ENCODE measurements at regions not wholly inside any gene's neighbourhood (a gene's known extent, or its start where the extent isn't known, plus 50 kb on each side); places are given as distances from the start of the nearest gene placed in this dataset.

DNA sequence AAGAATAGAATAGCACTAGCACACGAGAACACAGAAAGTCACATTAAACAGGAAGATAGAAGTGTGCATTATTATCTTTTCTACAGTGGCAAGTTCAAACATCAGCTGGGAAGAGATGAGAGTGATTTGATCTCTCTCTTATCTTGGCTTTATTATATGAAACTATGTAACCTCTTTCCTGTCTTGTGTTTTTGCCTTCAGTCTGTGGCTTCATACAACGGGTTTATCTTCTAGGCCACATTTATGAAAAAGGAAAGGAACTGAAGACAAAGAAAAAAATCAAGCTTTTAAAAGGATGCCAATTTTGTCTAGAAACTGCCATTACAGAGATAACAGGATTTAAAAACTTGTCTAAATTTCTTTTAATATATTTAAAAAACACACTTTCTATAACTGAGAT is 983.6 kb downstream of the RPA4 start:
- no peaks in the 10 kb centered on the region for H3K27me3 ChIP-seq
- no peak overlapping the region for H3K27ac ChIP-seq
- H3K4me1 ChIP-seq, result no peaks in the 10 kb centered on the region
- no peak for DNase-seq
- intact Hi-C loops (cut with DNase I), result no loop called here
- H3K9ac ChIP-seq (ENCODE audit: low read depth in 2 of 2, low read length in 2 of 2), result no peak overlapping the region
- no peak overlapping the region for H3K4me3 ChIP-seq
- H3K9me3 ChIP-seq, result no peaks in the 10 kb centered on the region
- H3K36me3 ChIP-seq, result no peaks in the 10 kb centered on the region
- TF ChIP-seq, protein P1, sequence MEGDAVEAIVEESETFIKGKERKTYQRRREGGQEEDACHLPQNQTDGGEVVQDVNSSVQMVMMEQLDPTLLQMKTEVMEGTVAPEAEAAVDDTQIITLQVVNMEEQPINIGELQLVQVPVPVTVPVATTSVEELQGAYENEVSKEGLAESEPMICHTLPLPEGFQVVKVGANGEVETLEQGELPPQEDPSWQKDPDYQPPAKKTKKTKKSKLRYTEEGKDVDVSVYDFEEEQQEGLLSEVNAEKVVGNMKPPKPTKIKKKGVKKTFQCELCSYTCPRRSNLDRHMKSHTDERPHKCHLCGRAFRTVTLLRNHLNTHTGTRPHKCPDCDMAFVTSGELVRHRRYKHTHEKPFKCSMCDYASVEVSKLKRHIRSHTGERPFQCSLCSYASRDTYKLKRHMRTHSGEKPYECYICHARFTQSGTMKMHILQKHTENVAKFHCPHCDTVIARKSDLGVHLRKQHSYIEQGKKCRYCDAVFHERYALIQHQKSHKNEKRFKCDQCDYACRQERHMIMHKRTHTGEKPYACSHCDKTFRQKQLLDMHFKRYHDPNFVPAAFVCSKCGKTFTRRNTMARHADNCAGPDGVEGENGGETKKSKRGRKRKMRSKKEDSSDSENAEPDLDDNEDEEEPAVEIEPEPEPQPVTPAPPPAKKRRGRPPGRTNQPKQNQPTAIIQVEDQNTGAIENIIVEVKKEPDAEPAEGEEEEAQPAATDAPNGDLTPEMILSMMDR (IDR thresholded peaks at IDR 0.05), result no peak

DNA sequence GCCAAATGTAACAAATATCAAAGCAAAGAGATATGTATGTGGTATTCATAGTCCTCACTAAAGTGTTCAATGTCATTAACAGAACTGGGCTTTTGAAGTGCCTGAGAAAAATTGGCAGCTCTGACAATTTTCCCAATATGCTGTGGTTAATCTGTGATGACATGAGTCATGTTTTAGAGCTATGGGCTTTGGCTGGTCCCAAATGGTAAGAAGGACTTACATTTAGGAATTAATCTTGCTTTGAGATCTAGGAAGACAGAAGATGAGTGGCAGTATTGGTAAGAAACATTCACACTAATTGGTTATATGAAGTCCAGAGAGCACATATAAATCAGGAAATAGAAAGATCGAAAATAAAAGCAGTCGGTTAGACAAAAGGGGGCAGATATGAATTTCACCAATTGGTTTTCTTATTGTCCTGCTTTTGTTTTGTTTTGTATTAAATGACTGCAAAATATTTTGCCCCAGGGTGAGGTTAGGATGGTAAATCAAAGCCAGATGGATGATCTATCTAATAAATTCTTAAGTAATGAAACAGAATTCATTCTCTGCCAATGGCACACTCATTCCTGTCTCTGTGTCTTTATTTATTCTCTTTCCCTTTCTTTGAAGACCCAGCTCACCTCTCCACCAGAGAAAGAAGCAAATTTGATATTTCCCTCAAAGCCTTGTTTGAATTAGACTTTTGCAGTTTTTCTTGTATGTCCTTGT is 993.1 kb downstream of the RPA4 start:
- TF ChIP-seq, protein P1 (IDR thresholded peaks at IDR 0.05), result no peak
- Histone ChIP-seq H3K27me3 (no peaks in the 10 kb centered on the region), H3K9me3 (no peaks in the 10 kb centered on the region), H3K4me3 (no peak overlapping the region), H3K27ac (no peak overlapping the region), H3K36me3 (no peaks in the 10 kb centered on the region), H3K9ac (ENCODE audit: low read depth in 2 of 2, low read length in 2 of 2) (no peak overlapping the region), H3K4me1 (no peaks in the 10 kb centered on the region)
- DNase-seq, result no peak
- intact Hi-C loops (cut with DNase I), result no loop called here

DNA sequence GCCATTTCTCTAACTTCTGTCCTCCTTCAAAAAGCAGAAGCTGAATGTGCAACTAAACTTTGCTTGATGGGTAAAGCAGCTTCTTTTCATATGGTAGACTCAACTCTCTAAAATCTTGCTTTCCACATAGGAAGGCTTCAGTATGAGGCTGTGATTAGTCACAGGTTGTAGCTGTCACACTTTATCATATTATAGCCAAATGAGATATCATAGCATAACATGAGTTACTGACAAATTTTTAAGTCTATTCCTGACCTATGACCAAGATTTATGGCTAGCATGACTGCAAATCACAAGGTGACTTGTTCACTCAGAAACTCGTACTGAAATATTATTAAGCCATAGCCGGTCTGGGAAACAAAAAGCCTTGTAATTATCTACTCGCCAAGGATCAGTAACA is 998.6 kb downstream of the RPA4 start:
- intact Hi-C loops (cut with DNase I), result no loop called here
- H3K27me3 ChIP-seq, result no peaks in the 10 kb centered on the region
- no peak for DNase-seq

DNA sequence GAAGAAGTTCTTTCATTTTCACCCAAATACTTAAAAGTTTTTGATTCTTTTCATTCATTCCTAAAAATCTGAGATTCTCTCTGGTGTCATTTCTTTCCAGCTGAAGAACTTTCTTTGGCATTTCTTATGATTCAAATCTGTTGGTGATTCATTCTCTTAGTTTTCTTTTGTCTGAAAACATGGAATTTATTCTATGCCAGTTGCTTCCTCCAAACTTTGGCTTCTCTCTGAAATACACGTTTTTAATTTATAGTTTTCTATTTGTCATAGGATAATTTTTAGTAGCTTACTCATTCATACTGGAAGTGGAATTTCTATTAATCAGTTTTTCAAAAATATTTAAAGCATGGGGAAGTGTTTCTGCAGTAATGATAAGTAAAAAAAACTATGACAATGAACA is 1012.0 kb downstream of the RPA4 start:
- H3K9me3 ChIP-seq, result no peaks in the 10 kb centered on the region
- intact Hi-C loops (cut with DNase I), result no loop called here

More for the DNA sequence above, 998.6 kb downstream of the RPA4 start:
- Histone ChIP-seq H3K9me3 (no peaks in the 10 kb centered on the region), H3K4me1 (no peaks in the 10 kb centered on the region), H3K36me3 (no peaks in the 10 kb centered on the region), H3K27ac (no peak overlapping the region), H3K4me3 (no peak overlapping the region), H3K9ac (ENCODE audit: low read depth in 2 of 2, low read length in 2 of 2) (no peak overlapping the region)
- TF ChIP-seq, protein P1 (IDR thresholded peaks at IDR 0.05), result no peak

DNA sequence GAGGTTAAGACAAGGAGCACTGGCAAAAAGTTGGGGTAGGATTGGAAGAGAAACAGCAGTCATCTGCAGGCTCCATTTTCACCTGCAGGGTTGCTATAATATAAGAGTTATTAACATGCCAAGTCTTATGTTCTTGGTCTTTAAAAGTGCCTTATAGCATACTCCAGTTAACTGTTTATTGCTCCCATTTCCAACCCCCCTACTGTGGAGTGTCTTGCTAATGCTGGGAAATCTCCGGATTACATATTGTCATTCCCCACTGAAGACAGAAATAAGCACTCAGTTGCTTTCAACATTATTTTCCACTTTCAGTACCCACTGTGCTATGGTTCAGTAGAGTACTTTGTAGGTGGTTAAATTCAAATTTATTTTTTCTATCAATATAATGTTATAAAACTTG is 1014.3 kb downstream of the RPA4 start:
- intact Hi-C loops (cut with DNase I), result no loop called here
- H3K36me3 ChIP-seq, result no peaks in the 10 kb centered on the region
- H3K27me3 ChIP-seq, result no peaks in the 10 kb centered on the region
- H3K9ac ChIP-seq (ENCODE audit: low read depth in 2 of 2, low read length in 2 of 2), result no peak overlapping the region
- DNase-seq, result no peak
- H3K9me3 ChIP-seq, result no peaks in the 10 kb centered on the region
- no peaks in the 10 kb centered on the region for H3K4me1 ChIP-seq
- TF ChIP-seq, protein P1 (IDR thresholded peaks at IDR 0.05), result no peak
- H3K4me3 ChIP-seq, result no peak overlapping the region
- no peak overlapping the region for H3K27ac ChIP-seq

More for the DNA sequence above, 1012.0 kb downstream of the RPA4 start:
- H3K27ac ChIP-seq, result no peak overlapping the region
- DNase-seq, result no peak
- no peaks in the 10 kb centered on the region for H3K36me3 ChIP-seq
- no peaks in the 10 kb centered on the region for H3K27me3 ChIP-seq
- no peak overlapping the region for H3K4me3 ChIP-seq
- no peaks in the 10 kb centered on the region for H3K4me1 ChIP-seq
- H3K9ac ChIP-seq (ENCODE audit: low read depth in 2 of 2, low read length in 2 of 2), result no peak overlapping the region
- TF ChIP-seq, protein P1 (IDR thresholded peaks at IDR 0.05), result no peak

All from colonic mucosa (tissue), 4 donors.